GM21717 (cell line): ENCODE measurements at regions not wholly inside any gene's neighbourhood (a gene's known extent, or its start where the extent isn't known, plus 50 kb on each side); places are given as distances from the start of the nearest gene placed in this dataset.
"Not testable (repeated sequence)": the region's sequence is repeated elsewhere in the genome, so short reads cannot be mapped to it uniquely, and the experiment has no call there.

Experiments used
- ATAC-seq: cut with Tn5 transposase; IDR thresholded peaks from one replicate; pipeline ENCODE4 v1.9.1; 2021; ENCODE audit warnings: mild to moderate bottlenecking, moderate library complexity; ENCODE audit not compliant: unreplicated experiment

DNA sequence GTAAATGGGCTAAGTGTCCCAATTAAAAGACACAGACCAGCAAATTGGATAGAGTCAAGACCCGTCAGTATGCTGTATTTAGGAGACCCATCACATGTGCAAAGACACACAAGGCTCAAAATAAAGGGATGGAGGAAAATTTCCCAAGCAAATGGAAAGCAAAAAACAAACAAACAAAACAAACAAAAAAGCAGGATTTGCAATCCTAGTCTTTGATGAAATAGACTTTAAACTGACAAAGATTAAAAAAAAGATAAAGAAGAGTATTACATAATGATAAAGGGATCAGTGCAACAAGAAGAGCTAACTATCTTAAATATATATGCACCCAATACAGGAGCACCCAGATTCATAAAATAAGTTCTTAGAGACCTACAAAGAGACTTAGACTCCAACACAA, 429.6 kb downstream of the MAT2B start:
- not testable (repeated sequence) for ATAC-seq

DNA sequence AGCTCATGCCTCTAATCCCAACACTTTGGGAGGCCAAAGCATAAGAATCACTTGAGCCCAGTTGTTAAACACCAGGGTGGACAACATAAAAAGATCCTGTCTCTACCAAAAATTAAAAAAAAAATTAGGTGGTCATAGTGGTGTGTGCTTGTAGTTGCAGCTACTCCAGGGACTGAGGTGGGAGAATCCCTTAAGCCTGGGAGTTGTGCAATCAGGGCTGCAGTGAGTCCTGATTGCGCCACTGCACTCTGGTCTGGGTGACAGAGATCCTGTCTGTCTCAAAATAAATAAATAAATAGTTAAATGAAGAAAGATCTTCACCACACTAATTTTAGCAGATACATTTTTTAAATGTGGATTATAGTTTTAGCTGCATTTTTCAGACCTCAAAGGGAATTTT, 433.2 kb downstream of the MAT2B start:
- ATAC-seq = no peak

DNA sequence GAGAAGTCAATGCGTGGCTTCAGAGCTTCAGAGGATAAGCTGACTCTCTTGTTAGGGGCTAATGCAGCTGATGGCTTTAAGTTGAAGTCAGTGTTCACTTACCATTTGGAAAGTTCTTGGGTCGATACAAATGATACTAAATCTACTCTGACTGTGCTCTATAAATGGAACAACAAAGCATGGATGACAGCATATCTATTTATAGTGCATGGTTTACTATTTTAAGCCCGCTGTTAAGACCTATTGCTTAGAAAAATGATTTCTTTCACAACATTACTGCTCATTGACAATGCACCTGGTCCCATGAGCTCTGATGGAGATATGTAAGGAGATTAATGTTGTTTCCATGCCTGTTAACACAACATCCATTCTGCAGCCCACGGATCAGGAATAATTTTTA, 435.7 kb downstream of the MAT2B start:
- no peak for ATAC-seq

DNA sequence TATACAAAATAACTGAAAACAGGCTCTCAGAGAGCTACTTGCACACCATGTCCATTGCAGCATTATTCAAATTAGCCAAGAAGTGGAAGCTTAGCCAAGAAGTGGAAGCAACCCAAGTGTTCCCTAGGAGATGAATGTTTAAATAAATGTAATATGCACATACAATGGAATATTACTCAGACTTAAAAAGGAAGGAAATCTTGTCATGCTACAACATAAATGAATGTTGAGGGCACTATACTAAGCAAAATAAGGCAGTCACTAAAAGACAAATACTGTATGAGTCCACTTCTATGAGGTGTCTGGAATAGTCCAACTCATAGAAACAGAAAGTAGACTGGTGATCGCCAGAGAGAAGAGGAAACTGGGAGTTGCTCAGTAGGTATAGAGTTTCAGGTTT, 438.1 kb downstream of the MAT2B start:
- ATAC-seq = no peak

DNA sequence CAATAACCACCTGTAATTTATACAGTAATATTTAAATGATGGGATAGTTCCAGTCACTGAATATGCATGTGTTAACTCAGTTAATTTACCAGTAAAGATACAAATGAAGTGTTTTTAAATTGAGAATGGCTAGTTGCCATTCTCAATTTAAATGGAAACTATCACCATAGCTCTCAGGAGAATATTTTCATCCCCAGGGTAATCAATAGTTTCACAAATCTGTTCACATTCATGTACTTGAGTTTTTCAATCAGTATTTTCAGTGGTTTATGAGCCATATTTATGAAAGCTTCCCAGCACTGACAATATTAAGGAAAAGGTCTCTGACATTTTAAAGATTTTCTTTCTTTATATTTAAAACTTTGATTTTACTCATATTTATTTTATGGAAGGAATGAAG, 439.3 kb downstream of the MAT2B start:
- no peak for ATAC-seq

DNA sequence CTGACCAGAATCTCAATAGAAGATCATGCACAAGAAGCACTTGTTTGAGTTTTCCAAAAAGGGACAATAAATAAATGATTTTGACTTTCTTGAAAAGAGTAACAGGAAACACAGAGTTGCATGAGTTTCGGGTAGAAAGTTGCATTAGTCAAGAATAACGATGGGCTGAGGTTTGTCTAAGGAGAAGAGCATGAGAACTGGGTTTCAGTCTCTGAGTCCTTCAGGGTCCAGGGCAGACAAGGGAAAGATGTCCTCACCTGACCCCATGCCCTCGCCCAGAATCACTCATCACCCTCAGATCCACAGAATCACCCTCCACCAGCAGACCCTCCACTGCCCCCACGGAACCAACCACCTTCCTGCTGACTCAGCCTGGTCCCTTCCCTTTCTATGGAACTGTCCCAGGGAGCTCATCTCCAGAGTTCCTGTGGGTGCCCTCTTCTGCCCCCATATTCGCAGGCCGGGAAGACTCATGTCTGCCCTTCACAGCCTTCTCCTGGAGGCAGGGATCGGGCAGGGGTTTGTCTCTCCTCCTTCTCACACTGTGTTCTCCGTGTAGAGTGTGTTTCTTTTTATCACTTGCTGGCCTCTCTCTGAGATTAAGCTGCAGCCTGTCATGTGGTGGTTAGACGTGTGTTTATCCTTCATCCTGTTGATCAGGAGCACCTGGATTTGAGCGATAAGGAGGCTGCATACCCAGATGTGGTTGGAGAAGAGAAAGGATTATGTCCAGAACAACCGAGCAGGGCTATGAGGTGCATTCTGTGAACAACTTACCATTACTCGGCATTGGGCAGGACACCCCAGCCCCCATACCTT, 442.6 kb downstream of the MAT2B start:
- no peak for ATAC-seq

DNA sequence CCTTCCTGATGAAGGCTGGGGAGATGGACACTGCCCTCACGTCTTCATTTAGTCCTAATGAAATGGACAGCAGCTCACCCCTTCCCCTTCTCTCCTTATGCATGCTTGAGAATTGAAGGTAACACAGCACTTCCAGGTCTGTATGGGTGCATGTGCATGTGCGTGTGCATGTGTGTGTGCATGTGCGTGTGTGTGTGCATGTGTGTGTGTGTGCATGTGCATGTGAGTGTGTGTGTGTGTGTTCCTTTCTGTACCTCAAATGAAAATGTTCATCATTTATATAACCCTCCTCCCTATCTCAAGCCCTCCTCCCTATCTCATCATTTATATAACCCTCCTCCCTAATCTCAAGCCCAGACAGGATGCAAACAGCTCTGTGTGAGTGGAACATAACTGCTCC, 444.8 kb downstream of the MAT2B start:
- ATAC-seq = no peak

DNA sequence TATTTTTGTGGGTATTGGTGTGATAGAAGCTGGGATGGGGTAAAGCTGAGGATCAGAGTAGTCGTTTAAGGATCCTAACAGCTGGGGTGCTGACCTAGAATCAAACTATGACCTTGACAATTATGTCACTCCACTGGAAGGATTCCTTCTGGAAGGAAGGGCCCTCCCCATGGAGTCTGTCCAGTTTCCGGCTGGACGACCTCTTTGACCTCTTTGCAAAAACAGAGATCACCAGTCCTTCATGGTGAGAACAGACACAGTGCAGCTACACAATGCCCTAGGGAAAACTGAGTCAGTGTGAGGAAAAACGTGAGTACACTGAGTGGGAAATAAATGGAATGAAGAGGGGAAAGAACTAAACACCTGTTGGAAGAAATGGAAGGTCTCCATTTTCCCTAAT, 445.6 kb downstream of the MAT2B start:
- ATAC-seq = no peak

DNA sequence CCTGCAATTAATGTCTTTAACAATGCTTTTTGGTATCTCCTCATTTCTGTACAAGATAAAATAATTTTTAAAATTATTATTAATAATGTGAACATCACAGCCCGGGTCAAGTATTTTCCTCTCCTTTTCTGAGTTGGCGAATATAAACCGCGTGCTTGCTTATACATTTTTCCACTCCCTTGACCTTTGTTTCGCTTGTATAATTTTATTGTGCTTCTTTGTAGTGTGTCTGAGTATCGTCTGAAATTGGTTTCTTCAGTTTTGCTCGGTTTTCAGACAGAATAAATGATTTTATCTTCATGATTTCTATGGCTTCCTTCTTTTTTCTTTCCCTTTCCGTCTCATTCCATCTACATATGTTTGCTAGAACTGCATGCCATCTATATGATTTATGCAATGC, 448.5 kb downstream of the MAT2B start:
- no peak for ATAC-seq

DNA sequence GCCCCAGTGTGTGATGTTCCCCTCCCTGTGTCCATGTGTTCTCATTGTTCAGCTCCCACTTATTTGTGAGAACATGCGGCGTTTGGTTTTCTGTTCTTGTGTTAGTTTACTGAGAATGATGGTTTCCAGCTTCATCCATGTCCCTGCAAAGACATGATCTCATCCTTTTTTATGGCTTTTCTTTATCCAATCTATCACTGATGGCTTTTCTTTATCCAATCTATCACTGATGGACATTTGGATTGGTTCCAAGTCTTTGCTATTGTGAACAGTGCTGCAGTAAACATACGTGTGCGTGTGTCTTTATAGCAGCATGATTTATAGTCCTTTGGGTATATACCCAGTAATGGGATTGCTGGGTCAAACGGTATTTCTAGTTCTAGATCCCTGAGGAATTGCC, 455.8 kb downstream of the MAT2B start:
- not testable (repeated sequence) for ATAC-seq

DNA sequence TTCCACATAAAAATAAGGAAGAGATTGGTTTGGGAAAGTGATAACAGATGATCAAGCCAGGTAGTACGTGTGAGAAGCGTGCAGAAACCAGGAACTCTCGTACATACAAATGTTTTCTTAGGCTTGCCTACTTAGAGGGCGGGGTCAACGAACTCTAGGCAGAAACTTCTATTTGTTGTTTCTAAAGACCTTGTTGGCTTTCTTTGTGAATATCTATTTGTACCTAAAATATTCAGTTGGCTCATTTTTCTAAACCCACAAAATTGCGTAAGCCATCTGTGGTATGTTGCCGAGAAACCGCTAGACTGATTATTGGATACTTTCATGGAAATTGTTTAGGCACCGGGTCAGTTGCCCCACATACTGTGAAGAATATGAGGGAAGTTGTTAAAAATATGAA, 458.5 kb downstream of the MAT2B start:
- no peak for ATAC-seq

DNA sequence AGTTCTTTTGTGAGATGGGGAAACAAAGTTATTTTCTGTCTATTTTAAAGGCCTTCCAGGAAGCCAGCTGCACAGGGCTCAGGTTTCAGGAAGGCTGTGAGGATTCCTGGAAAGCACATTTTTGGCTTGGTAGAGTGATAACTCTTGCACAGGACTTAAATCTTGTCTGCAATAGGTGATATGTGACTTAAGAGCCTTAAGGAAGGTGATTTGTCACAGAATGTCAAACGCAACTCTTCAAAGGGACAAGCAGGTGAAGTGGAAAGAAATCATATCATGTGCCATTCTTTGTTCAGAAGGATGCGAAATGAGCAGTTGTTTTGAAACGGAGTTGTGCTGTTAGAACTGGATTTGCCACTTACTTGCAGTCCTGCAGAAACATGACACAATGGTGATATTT, 459.3 kb downstream of the MAT2B start:
- no peak for ATAC-seq

DNA sequence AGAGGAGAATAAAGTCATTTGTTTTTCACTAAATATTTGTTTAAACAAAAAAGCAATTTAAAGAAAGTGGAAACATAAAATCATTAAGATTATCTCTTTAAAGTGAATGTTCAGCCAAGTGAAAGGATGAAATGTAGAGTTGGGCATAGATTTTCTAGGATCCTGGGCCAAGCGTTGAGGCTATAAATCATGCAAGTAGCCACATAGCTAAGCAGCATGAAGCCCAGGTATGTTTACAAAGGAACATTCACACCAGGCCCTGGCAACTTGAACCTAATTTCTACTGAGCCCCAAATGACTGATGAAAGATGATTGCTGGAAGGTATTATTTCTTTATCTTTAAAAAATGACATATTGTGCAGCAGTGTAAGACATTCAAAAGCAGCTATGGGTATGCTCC, 461.8 kb downstream of the MAT2B start:
- ATAC-seq = no peak

DNA sequence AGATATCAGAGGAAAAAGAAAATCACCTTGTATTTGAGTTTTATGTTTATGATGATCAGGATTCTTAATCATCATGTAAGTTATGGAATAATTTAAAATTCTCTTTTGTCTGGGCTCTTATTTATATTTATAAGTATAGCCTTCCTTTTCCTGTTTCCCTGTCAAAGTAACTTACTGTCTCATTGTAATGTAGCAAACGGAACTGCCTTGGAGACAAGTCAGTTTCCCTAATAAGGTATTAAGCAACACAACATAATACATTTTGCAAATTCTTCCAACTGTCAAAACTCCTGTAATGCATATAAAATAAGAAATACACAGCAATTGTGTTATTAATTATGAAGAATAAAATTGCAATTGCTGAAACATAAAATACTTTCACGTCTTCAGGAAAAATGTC, 463.2 kb downstream of the MAT2B start:
- ATAC-seq = no peak

DNA sequence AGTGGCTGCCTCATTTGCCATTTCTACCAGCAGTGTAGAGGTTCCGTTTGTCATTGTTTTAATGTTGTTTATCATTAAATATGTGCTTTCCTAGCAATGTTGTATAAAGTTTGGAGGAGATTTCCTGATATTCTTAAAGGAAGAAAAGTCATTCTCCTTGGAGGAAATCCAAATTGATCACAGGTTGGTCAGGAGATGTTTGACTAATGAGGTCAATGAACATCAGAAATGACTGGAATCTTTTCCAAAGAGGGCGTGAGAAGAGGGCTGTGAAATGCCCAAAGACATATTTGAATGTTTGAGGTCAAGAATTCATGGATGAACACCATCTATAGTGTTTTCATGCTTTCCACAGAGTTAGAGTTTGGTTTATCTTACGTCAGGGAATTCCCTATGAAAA, 471.3 kb downstream of the MAT2B start:
- ATAC-seq = no peak

DNA sequence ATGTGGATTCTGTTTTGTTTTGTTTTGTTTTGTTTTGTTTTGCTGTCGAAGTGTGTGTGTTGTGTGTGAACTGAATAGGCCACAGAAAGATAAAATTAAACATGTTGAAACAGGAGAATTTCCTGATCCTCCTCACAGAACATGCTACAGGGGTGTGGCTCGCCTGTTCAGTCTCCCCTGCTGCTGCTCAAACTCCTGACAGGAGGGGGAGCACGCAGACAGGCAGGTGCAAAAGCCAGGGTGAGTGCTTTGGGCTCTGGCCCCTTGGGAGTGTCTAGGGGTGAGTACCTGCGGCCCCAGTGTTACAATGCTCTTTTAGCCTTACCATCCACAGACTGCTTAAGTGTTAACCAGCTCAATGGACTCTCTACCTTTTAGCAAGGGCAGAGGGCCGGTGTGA, 473.5 kb downstream of the MAT2B start:
- ATAC-seq = no peak

DNA sequence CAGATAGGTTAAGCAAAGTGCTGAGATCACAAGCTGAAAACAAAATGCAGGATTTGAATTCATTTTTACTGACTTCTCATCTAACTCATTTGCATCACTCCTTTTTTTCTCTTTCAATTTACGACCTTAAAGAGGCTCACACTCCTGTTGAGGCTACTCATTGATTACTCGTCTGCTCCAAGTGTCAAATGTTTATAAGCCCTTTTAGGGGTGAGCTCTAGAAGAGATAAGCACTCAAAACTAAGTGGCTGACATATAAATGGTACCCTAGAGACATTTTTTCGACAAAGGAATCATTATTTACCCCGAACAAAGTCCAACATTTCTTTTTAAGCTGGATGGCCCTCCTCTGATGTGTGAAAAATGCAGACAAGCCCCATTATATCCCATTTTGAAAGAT, 483.1 kb downstream of the MAT2B start:
- no peak for ATAC-seq

DNA sequence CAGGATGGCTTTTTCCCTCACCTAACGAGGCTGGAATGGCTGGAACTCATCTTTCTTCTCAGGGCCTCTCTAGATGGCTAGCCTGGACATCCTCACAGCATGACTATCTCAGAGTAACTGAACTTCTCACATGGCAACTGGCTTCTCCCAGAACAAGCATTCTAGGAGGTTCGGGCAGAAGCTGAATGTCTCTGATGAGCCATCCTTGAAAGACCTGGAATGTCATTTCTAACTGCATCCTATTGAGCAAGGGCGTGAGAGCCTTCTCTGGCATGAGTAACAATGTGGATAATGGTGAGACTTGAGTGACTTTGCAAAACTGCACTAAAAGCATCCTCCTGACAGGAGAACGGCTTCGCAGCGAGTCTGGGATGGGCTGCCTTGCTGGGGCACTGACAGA, 487.7 kb downstream of the MAT2B start:
- ATAC-seq = no peak

DNA sequence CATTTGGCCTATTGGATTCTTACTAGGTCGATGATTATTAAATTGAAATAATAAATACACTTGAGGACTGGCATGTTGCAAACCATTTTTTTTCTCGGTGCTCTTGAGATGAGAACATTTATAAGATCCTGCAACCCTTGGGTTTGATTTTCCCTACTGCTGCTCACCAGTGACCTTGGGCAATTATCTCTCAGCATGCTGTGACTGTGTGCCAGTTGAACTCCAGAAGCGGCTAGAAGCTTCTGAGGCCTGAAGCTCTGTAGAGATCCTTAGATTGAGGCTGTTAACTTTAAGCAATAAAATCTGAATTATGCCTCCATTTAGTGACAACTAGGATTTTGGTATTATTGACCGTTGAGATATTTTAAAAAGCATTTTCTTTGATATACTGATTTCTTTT, 489.8 kb downstream of the MAT2B start:
- no peak for ATAC-seq

DNA sequence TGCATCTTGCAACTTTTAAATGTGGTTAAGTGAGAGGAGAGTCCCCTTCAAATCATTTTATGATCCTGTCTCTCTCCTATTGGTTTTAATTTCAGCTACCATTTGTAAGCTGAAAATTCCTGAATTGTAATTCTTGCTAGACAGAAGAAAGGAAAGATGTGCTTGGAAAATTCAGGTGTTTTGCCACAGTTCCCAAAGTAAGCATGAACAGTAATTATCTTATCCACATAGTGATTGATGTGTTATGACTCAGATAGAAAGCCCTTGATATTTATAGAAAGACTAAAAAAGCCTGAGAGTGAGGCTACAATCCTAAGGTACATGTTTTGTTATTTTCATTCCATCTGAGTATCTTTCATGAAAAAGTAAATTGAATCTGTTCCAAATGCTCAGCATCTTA, 492.5 kb downstream of the MAT2B start:
- ATAC-seq = no peak

DNA sequence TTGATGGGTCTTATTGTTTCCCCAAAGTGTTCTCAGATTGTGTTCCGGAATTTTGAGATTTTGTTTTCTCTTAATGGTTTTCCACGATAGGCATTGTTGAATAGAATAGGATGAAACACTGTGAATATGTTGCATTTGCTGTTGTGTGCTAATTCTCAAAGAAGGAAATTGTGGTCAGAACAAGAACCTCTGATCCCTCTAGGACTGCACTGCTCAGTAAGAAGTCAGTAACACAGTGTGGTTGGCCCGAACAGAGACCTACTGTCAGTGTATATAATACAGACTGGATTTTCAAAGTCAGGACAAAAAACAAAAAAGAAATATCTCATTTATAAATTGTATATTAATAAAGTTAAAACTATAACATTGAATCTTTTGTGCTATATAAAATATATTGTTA, 494.8 kb downstream of the MAT2B start:
- no peak for ATAC-seq

DNA sequence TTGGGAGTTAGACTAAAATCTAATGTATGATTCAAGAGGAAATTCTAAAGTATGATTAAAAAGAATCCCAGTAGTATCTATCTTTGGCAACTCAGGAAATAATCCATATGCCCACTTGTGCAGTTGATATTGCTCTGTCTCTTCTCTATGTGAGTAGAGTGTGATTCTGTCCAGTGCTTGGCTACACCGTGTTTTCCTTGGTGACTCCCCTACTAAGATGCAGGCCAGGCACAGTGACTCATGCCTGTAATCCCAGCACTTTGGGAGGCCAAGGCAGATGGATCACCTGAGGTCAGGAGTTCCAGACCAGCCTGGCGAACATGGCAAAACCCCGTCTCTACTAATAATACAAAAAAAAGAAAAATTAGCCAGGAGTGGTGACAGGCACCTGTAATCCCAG, 495.4 kb downstream of the MAT2B start:
- no peak for ATAC-seq

DNA sequence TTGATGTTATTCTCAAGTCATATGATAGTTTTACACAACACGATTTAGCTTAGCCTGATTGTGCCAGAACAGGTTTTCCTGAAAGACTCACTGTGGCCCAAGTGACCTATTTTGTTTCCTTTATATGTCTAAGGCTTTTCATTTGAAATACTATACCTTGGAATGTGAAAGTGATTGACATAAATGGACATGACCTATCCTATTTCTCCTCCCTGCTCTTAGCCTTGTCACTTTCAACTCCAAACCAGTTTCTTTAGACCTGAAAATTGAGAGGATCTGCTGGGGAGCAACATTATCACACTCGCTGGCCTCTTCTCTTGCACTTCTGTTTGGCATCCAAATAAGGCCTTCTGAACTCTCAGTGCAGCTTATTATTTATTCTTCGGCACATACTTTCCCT, 496.8 kb downstream of the MAT2B start:
- no peak for ATAC-seq
